Transverse colon (tissue), 4 donors: ENCODE measurements at regions not wholly inside any gene's neighbourhood (a gene's known extent, or its start where the extent isn't known, plus 50 kb on each side); places are given as distances from the start of the nearest gene placed in this dataset.

Experiments
- DNase-seq: peaks from one replicate; pipeline ENCODE4 v3.0.0-alpha.2; 2019
- H3K27ac ChIP-seq, 4 donors: fragments of 200-600 bp; sonication (generic); 2 replicates each; pipeline ENCODE4 v1.5.1; 2016 to 2018; ENCODE audit warnings: inconsistent platforms in 4 of 4
- H3K27me3 ChIP-seq: fragments of 200-600 bp; sonication (generic); 2 replicates; pipeline ENCODE4 v1.5.1; 2017; ENCODE audit warnings: inconsistent platforms
- H3K36me3 ChIP-seq, 4 donors: fragments of 200-600 bp; sonication (generic); 2 replicates each; pipeline ENCODE4 v1.5.1; 2017 to 2019; ENCODE audit warnings: inconsistent platforms in 4 of 4
- H3K4me1 ChIP-seq, 4 donors: fragments of 200-600 bp; sonication (generic); 2 replicates each; pipeline ENCODE4 v1.5.1; 2017 to 2020; ENCODE audit warnings: inconsistent platforms in 4 of 4
- H3K4me3 ChIP-seq, 4 donors: fragments of 200-600 bp; sonication (generic); 1 replicate in 1 of 4; 2 replicates in 3 of 4; pipeline versions ENCODE4 v1.5.1 to v1.6.1; 2017 to 2019; ENCODE audit warnings: inconsistent platforms in 4 of 4
- H3K9me3 ChIP-seq, 2 donors: fragments of 200-600 bp; sonication (generic); 2 replicates each; pipeline ENCODE4 v1.5.1; 2017 to 2019; ENCODE audit warnings: inconsistent platforms in 2 of 2
- EP300 ChIP-seq: sonication (generic); formaldehyde crosslinking; IDR thresholded peaks from one replicate; pipeline ENCODE4 v1.6.1; 2017; ENCODE audit warnings: antibody characterized with exemption, low read depth
- POLR2A ChIP-seq: fragments of 450-650 bp; IDR thresholded peaks from one replicate; pipeline ENCODE4 v1.6.1; 2016; ENCODE audit warnings: antibody characterized with exemption, mild to moderate bottlenecking, moderate library complexity
- POLR2AphosphoS5 ChIP-seq, 3 donors: sonication (generic); formaldehyde crosslinking; IDR thresholded peaks; one replicate each; pipeline ENCODE4 v1.6.1; 2016; ENCODE audit warnings: antibody characterized with exemption in 3 of 3
- WGBS, 2 donors: methylation state at CpG; one replicate each; pipeline ENCODE4 v1.1.5; 2018; ENCODE audit warnings: low coverage in 1 of 2; 5-methylcytosine and 5-hydroxymethylcytosine counted together
- in situ Hi-C, 4 donors: fragments of 200-750 bp; cut with MboI; loops; one replicate each; pipeline versions ENCODE4 v1.15.0 to v1.15.1; 2017; ENCODE audit warnings: low sequenced_read_pairs in 3 of 4, low pct_ligation_motif_present in 1 of 4, low pct_unique_long_range_greater_than_20kb in 1 of 4
- intact Hi-C: fragments of 100-400 bp; cut with DNase I; formaldehyde crosslinking; loops from one replicate; pipeline ENCODE4 v1.15.1; 2023; ENCODE audit warnings: low total_unique reads
- TF ChIP-seq, protein P1 (sequence below), 5 experiments: fragments of 200-600 bp in 3 of 5; fragments of 450-650 bp in 2 of 5; sonication (generic) in 3 of 5; IDR thresholded peaks; 1 replicate in 2 of 5; 2 replicates in 3 of 5; pipeline ENCODE4 v1.5.1; 2016 to 2017; ENCODE audit warnings: antibody characterized with exemption in 5 of 5, inconsistent platforms in 3 of 5, mild to moderate bottlenecking in 2 of 5, moderate library complexity in 1 of 5

GRCh38 chr1:31521761-31522555 is 54.4 kb upstream of the TINAGL1 start:
- Histone ChIP-seq H3K36me3 (no peaks in the 10 kb centered on the region), H3K4me1 (no peaks in the 10 kb centered on the region), H3K9me3 (no peaks in the 10 kb centered on the region), H3K27ac (no peak overlapping the region), H3K4me3 (no peak overlapping the region), H3K27me3 (no peaks in the 10 kb centered on the region)
- in situ Hi-C loops (no loop called here), intact Hi-C loops (no loop called here)
- TF ChIP-seq POLR2A = no peak
- TF ChIP-seq EP300 = no peak
- WGBS, 2 donors = 78 to 79% methylated on average over 14 of the region's 14 CpGs
- no peak for DNase-seq

- Histone ChIP-seq H3K27me3 (no peaks in the 10 kb centered on the region), H3K27ac (no peak overlapping the region), H3K36me3 (no peaks in the 10 kb centered on the region), H3K4me3 (no peak overlapping the region), H3K4me1 (no peaks in the 10 kb centered on the region), H3K9me3 (no peaks in the 10 kb centered on the region)
- 54 to 80% methylated on average over 1 to 5 of the region's 5 CpGs for WGBS, 2 donors
- no peak for TF ChIP-seq EP300
- TF ChIP-seq POLR2A = no peak
- TF ChIP-seq POLR2AphosphoS5 (IDR thresholded peaks at IDR 0.05) = no peak
- TF ChIP-seq, protein P1, sequence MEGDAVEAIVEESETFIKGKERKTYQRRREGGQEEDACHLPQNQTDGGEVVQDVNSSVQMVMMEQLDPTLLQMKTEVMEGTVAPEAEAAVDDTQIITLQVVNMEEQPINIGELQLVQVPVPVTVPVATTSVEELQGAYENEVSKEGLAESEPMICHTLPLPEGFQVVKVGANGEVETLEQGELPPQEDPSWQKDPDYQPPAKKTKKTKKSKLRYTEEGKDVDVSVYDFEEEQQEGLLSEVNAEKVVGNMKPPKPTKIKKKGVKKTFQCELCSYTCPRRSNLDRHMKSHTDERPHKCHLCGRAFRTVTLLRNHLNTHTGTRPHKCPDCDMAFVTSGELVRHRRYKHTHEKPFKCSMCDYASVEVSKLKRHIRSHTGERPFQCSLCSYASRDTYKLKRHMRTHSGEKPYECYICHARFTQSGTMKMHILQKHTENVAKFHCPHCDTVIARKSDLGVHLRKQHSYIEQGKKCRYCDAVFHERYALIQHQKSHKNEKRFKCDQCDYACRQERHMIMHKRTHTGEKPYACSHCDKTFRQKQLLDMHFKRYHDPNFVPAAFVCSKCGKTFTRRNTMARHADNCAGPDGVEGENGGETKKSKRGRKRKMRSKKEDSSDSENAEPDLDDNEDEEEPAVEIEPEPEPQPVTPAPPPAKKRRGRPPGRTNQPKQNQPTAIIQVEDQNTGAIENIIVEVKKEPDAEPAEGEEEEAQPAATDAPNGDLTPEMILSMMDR (IDR thresholded peaks at IDR 0.05) = no peak
- intact Hi-C loops (no loop called here), in situ Hi-C loops (no loop called here)
- no peak for DNase-seq
Observed at GRCh38 chr1:31522556-31522845, 53.8 kb upstream of the TINAGL1 start.

GRCh38 chr1:31523012-31523411 is 53.3 kb upstream of the TINAGL1 start:
- Histone ChIP-seq H3K9me3 (no peaks in the 10 kb centered on the region), H3K27ac (no peak overlapping the region), H3K27me3 (no peaks in the 10 kb centered on the region), H3K4me1 (no peaks in the 10 kb centered on the region), H3K36me3 (no peaks in the 10 kb centered on the region), H3K4me3 (no peak overlapping the region)
- no peak for DNase-seq
- WGBS, 2 donors = 53% methylated on average over 1 of the region's 1 CpG; no CpG with 5 or more reads in 1 of the 2 donors
- TF ChIP-seq, protein P1 (IDR thresholded peaks at IDR 0.05) = no peak
- no peak for TF ChIP-seq POLR2AphosphoS5 (IDR thresholded peaks at IDR 0.05)
- no peak for TF ChIP-seq EP300
- no peak for TF ChIP-seq POLR2A
- intact Hi-C loops = no loop called here
- in situ Hi-C loops = no loop called here

DNA sequence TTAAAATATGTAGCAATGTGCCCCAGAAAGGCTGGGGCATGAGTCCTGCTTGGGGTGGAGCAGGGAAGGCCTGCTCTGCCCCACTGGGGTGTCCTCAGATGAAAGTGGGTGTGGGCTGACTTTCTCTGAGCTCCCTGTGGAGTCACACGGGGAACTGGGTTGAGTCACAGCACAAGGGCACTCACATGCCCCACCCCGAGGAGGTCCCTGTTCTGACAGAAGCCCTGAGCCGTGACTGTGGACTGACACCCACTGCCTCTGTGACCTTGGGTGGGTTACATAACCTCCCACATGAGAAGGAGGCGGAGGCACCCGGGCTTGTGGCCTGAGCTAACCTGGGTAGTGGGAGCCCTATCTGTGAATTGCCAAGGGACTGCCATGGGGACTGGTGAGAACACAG is 52.5 kb upstream of the TINAGL1 start:
- Histone ChIP-seq H3K36me3 (no peaks in the 10 kb centered on the region), H3K4me3 (no peak overlapping the region), H3K27ac (peak overlapping the region in 2 of 4 donors; percentile 7 to 47), H3K9me3 (no peaks in the 10 kb centered on the region), H3K27me3 (no peaks in the 10 kb centered on the region), H3K4me1 (no peaks in the 10 kb centered on the region)
- intact Hi-C loops (no loop called here), in situ Hi-C loops (no loop called here)
- DNase-seq = peak; percentile 68
- TF ChIP-seq EP300 (no peak), POLR2AphosphoS5 (IDR thresholded peaks at IDR 0.05) (no peak)
- TF ChIP-seq, protein P1 (IDR thresholded peaks at IDR 0.05) = no peak
- WGBS, 2 donors = 27 to 63% methylated on average over 4 to 5 of the region's 5 CpGs
